SU-DHL-6 (cell line): ENCODE measurements at regions not wholly inside any gene's neighbourhood (a gene's known extent, or its start where the extent isn't known, plus 50 kb on each side); places are given as distances from the start of the nearest gene placed in this dataset.

Experiments
- CTCF ChIP-seq: fragments of 200-600 bp; sonication (generic); IDR thresholded peaks from one replicate; pipeline ENCODE4 v1.5.1; 2017; ENCODE audit warnings: antibody characterized with exemption, mild to moderate bottlenecking, low read length, moderate library complexity; ENCODE audit not compliant: insufficient read depth, poor library complexity, severe bottlenecking
- EZH2phosphoT487 ChIP-seq: fragments of 200-600 bp; sonication (generic), shearing (Covaris generic); conservative IDR thresholded peaks from 2 replicates; pipeline ENCODE4 v1.6.1; 2018; ENCODE audit warnings: mild to moderate bottlenecking, antibody characterized with exemption, low read length, moderate library complexity, mixed read lengths

GRCh38 chr13:53719281-53719680, 690.7 kb downstream of the OLFM4 start:
- no peak for TF ChIP-seq CTCF
- no peak for TF ChIP-seq EZH2phosphoT487
